T-cell (primary cell): ENCODE measurements at regions not wholly inside any gene's neighbourhood (a gene's known extent, or its start where the extent isn't known, plus 50 kb on each side); places are given as distances from the start of the nearest gene placed in this dataset.

ENCODE experiments used
- ATAC-seq, 4 experiments: fragments of 200-7000 bp in 3 of 4; fragments of 150-1000 bp in 1 of 4; cut with Tn5 transposase; replicated peaks in 1 of 4; 1 replicate in 3 of 4; 2 replicates in 1 of 4; pipeline ENCODE4 v1.10.0; 2021; ENCODE audit warnings: moderate library complexity in 3 of 4, mild to moderate bottlenecking in 2 of 4, moderate number of reproducible peaks in 1 of 4
- CTCF ChIA-PET, 2 donors: fragments of 300-600 bp; sonication (Branson Sonifier 250); formaldehyde crosslinking; loops; one replicate each; lab custom pipeline; 2022; ENCODE audit warnings: antibody characterized with exemption in 2 of 2; lab: Charles Lee
- POLR2A ChIA-PET, 2 donors: fragments of 300-600 bp; sonication (Branson Sonifier 250); formaldehyde crosslinking; loops; one replicate each; lab custom pipeline; 2022; ENCODE audit warnings: antibody characterized with exemption in 2 of 2; lab: Charles Lee
- DNase-seq, 35 experiments: peaks; one replicate each; pipeline versions ENCODE4 v3.0.0 to v3.0.0-alpha.2; 2013 to 2023
- H3K27ac ChIP-seq: one replicate; pipeline ENCODE4 v1.5.1; 2013; ENCODE audit warnings: low read length
- H3K27me3 ChIP-seq, 2 experiments: replicated peaks in 1 of 2; 1 replicate in 1 of 2; 2 replicates in 1 of 2; pipeline versions ENCODE4 v1.6.1 to v1.7.0; 2013; ENCODE audit warnings: low read length in 1 of 2, mixed read lengths in 1 of 2; ENCODE audit not compliant: control insufficient read depth in 2 of 2, insufficient read depth in 2 of 2; ENCODE audit errors: extremely low read depth in 1 of 2
- H3K36me3 ChIP-seq, 2 donors: 1 replicate in 1 of 2; 2 replicates in 1 of 2; pipeline versions ENCODE4 v1.6.1 to v1.7.0; 2013; ENCODE audit warnings: low read length in 1 of 2; ENCODE audit not compliant: control insufficient read depth in 2 of 2, insufficient read depth in 1 of 2; ENCODE audit errors: extremely low read depth in 1 of 2
- H3K4me1 ChIP-seq, 2 experiments: 1 replicate in 1 of 2; 2 replicates in 1 of 2; pipeline versions ENCODE4 v1.6.1 to v1.7.0; 2013; ENCODE audit warnings: low read length in 2 of 2, mixed read lengths in 1 of 2; ENCODE audit not compliant: insufficient read depth in 2 of 2, control insufficient read depth in 1 of 2; ENCODE audit errors: extremely low read depth in 1 of 2
- H3K4me3 ChIP-seq, 2 donors: 1 replicate in 1 of 2; 2 replicates in 1 of 2; pipeline versions ENCODE4 v1.5.1 to v1.7.0; 2013; ENCODE audit warnings: mild to moderate bottlenecking in 2 of 2, low read length in 1 of 2, moderate library complexity in 1 of 2; ENCODE audit not compliant: control insufficient read depth in 1 of 2; ENCODE audit errors: extremely low read depth in 1 of 2
- H3K9me3 ChIP-seq: 2 replicates; pipeline ENCODE4 v1.7.0; 2013
- H3K27ac Mint-ChIP-seq, 2 donors: one replicate each; pipeline ENCODE4 v1.8.0; 2020 to 2021; ENCODE audit warnings: mild to moderate bottlenecking in 2 of 2, mixed read lengths in 2 of 2
- H3K27me3 Mint-ChIP-seq, 2 donors: one replicate each; pipeline ENCODE4 v1.8.0; 2021 to 2022; ENCODE audit warnings: mixed read lengths in 2 of 2
- H3K36me3 Mint-ChIP-seq: one replicate; pipeline ENCODE4 v1.8.0; 2021; ENCODE audit warnings: mixed read lengths
- H3K4me1 Mint-ChIP-seq, 3 donors: one replicate each; pipeline ENCODE4 v1.8.0; 2020 to 2022; ENCODE audit warnings: mixed read lengths in 3 of 3, mild to moderate bottlenecking in 1 of 3
- H3K4me3 Mint-ChIP-seq, 3 donors: one replicate each; pipeline ENCODE4 v1.8.0; 2020 to 2022; ENCODE audit warnings: mild to moderate bottlenecking in 3 of 3, mixed read lengths in 3 of 3, moderate library complexity in 3 of 3
- H3K9me3 Mint-ChIP-seq, 3 donors: one replicate each; pipeline ENCODE4 v1.8.0; 2020 to 2022; ENCODE audit warnings: mixed read lengths in 3 of 3
- WGBS: methylation state at CpG from one replicate; pipeline ENCODE4 v1.1.5; 2013; ENCODE audit warnings: missing lambda C conversion rate; ENCODE audit not compliant: insufficient coverage; 5-methylcytosine and 5-hydroxymethylcytosine counted together

DNA sequence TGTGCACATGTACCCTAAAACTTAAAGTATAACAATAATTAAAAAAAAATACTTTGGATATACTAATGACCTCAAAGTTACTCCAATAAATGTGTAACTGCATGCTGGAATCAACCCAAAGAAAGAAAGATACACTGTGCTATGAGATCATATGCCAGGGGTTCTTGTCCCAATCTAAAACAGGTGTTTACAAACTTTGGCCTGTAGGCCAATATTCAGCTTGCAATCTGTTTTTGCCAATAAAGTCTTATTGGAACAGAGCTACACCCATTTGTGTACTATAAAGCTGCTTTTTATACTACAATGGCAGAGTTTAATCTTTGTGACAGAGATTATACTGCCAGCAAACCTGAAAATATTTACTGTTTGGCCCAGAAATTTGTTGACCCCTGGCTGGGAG, 138.8 kb upstream of the AFF2 start:
- no peak overlapping the region for H3K4me3 ChIP-seq
- H3K9me3 ChIP-seq: no peaks in the 10 kb centered on the region
- Mint-ChIP-seq H3K36me3 (no peaks in the 10 kb centered on the region), H3K4me3 (no peak overlapping the region), H3K27ac (no peak overlapping the region), H3K9me3 (peaks cover 0 to 7% (median 0%) of the 10 kb centered on the region in 3 donors), H3K4me1 (no peaks in the 10 kb centered on the region), H3K27me3 (peaks cover 0 to 18% of the 10 kb centered on the region in 2 donors)
- POLR2A ChIA-PET: no interaction called here
- no peak overlapping the region for H3K27ac ChIP-seq
- H3K36me3 ChIP-seq: no peaks in the 10 kb centered on the region
- DNase-seq (no peak), ATAC-seq (no peak)
- no peaks in the 10 kb centered on the region for H3K4me1 ChIP-seq
- H3K27me3 ChIP-seq: no peaks in the 10 kb centered on the region
- CTCF ChIA-PET: no interaction called here

DNA sequence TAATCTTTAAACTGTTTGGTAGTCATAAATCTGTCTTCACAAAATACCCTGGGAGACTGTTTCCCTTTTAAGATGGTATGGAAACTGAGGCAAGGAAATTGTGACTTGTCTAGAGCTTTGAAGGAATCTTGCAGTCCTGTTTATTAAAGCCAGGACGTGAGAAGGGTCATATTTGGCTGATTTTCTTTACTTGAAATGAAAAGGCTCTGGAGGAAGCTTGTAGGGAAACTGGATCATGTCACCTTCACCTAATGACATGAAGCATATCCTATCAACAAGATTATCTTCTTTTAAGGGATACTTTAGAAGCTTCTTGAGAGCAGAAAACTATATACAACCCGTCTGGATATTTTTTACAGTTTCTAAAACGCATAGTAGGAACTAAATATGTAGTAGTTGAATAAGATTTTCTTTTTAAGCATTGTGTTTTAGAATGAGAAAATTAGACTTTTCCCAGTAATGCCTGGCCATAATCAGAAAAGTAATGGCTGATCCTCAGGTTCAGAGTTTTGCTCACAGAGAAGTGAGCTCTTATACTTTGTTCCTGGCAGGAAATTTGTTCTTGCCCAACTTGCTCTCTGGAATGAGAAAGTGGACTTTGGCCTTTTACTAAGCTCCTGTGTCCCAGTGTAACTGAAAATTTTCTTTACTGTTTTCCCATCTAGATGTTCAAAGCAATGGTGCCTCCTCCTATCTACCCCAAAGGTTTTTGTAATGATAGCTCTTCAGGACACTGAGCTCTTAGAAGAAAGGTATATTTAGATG, 136.8 kb upstream of the AFF2 start:
- POLR2A ChIA-PET: no interaction called here

DNA sequence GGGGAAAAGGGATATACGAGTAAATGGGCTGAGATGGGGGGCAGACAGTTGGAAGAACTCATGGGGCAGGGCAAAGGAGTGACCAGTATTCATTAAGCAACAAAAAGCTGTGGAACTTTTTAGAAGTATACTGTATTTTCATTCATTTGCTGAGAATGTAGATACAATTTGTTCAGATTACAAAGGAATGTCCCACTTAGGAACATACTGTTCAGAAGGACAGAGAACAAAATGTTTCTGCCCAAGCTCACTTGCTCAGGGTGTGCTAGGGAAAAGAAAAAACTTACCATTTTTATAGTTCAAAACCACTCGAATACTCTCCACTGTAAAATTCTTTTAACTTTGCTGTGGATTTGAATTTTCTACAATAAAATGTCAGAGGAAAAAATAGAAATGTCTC, 135.2 kb upstream of the AFF2 start:
- Mint-ChIP-seq H3K4me1 (no peaks in the 10 kb centered on the region), H3K27ac (no peak overlapping the region), H3K4me3 (no peak overlapping the region), H3K36me3 (no peaks in the 10 kb centered on the region), H3K9me3 (no peaks in the 10 kb centered on the region), H3K27me3 (peaks cover 0 to 15% of the 10 kb centered on the region in 2 donors)
- no peaks in the 10 kb centered on the region for H3K9me3 ChIP-seq
- no peaks in the 10 kb centered on the region for H3K4me1 ChIP-seq
- POLR2A ChIA-PET: no interaction called here
- DNase-seq (no peak), ATAC-seq (no peak)
- H3K27me3 ChIP-seq: no peaks in the 10 kb centered on the region
- no peak overlapping the region for H3K27ac ChIP-seq
- WGBS: no CpG with 5 or more reads among the region's 2 CpGs
- H3K4me3 ChIP-seq: no peak overlapping the region
- CTCF ChIA-PET: no interaction called here
- H3K36me3 ChIP-seq: no peaks in the 10 kb centered on the region

More for the DNA sequence above, 136.8 kb upstream of the AFF2 start:
- Histone ChIP-seq H3K27me3 (no peaks in the 10 kb centered on the region), H3K4me3 (no peak overlapping the region), H3K27ac (no peak overlapping the region), H3K9me3 (no peaks in the 10 kb centered on the region), H3K4me1 (no peaks in the 10 kb centered on the region), H3K36me3 (no peaks in the 10 kb centered on the region)
- CTCF ChIA-PET: no interaction called here
- Mint-ChIP-seq H3K4me1 (no peaks in the 10 kb centered on the region), H3K4me3 (no peak overlapping the region), H3K27me3 (peaks cover 0 to 18% of the 10 kb centered on the region in 2 donors), H3K36me3 (no peaks in the 10 kb centered on the region), H3K9me3 (no peaks in the 10 kb centered on the region), H3K27ac (no peak overlapping the region)
- no CpG with 5 or more reads among the region's 3 CpGs for WGBS
- DNase-seq (no peak), ATAC-seq (no peak)

DNA sequence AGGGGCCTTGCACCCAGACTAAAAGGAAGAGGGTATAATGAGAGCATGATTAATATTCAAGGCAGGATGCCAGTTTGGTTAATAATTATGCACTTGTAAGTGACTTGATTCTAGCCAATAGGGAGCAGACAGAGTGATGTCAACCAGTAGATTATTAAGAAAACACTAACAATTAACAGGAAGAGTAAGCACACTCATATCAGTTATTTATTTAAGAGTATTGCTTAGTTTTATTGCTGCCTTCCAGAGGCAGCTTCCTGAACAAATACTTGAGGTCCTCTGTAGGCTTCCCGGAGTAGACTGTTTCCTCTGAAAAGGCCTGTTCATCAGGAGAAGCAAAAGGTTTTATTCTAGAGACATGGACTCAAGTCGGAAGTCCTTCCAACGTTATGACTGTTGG, 129.1 kb upstream of the AFF2 start:
- Histone ChIP-seq H3K36me3 (no peaks in the 10 kb centered on the region), H3K27ac (no peak overlapping the region), H3K4me3 (no peak overlapping the region), H3K27me3 (no peaks in the 10 kb centered on the region), H3K9me3 (no peaks in the 10 kb centered on the region), H3K4me1 (no peaks in the 10 kb centered on the region)
- Mint-ChIP-seq H3K36me3 (no peaks in the 10 kb centered on the region), H3K4me1 (peaks cover 0 to 3% (median 0%) of the 10 kb centered on the region in 3 donors), H3K4me3 (no peak overlapping the region), H3K27me3 (no peaks in the 10 kb centered on the region), H3K9me3 (peaks cover 2 to 7% (median 3%) of the 10 kb centered on the region in 3 donors), H3K27ac (no peak overlapping the region)
- ATAC-seq (no peak), DNase-seq (no peak)
- ChIA-PET POLR2A (no interaction called here), CTCF (no interaction called here)
- WGBS: no CpG with 5 or more reads among the region's 3 CpGs

DNA sequence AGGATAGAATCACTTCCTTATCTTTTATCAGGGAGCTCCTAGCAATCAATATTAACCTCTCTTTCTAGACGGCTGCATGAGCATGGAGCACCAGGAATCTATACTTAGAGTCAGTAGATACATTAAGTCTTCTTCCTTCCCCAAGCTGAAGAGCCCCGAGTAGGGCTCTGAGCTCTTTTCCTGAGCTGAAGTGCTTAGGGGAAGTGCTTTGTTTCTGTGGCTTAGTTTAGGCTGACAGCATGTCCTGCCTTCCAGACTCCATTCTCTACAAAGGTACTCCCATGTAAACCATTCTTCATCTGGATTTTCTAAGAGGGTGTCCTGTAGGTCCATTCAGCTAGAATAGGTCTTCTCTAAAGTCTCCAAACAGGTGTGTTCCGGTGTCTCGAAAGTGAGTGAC, 127.5 kb upstream of the AFF2 start:
- no CpG with 5 or more reads among the region's 4 CpGs for WGBS
- H3K36me3 Mint-ChIP-seq: no peaks in the 10 kb centered on the region

DNA sequence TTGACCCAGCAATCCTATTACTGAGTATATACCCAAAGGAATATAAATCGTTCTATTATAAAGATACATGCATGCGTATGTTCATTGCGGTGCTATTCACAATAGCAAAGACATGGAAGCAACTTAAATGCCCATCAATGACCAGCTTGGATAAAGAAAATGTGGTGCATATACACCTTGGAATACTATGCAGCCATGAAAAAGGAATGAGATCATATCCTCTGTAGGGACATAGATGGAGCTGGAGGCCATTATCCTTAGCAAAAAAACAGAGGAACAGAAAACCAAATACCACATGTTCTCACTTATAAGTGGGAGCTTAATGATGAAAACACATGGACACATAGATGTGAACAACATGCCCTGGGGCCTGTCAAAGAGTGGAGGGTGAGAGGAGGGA, 124.1 kb upstream of the AFF2 start:
- CTCF ChIA-PET: no interaction called here
- no peak for DNase-seq
- Mint-ChIP-seq H3K4me3 (no peak overlapping the region), H3K27ac (no peak overlapping the region), H3K4me1 (peaks cover 18 to 24% (median 19%) of the 10 kb centered on the region in 3 donors), H3K36me3 (no peaks in the 10 kb centered on the region), H3K27me3 (no peaks in the 10 kb centered on the region), H3K9me3 (peaks cover 3 to 9% (median 3%) of the 10 kb centered on the region in 3 donors)
- no peak overlapping the region for H3K4me3 ChIP-seq
- no peak for ATAC-seq
- H3K4me1 ChIP-seq: peaks cover 2 to 12% of the 10 kb centered on the region in 2 experiments
- no peaks in the 10 kb centered on the region for H3K9me3 ChIP-seq
- no peaks in the 10 kb centered on the region for H3K36me3 ChIP-seq
- no peak overlapping the region for H3K27ac ChIP-seq
- WGBS: no CpG with 5 or more reads among the region's 3 CpGs
- H3K27me3 ChIP-seq: no peaks in the 10 kb centered on the region
- POLR2A ChIA-PET: no interaction called here

More for the DNA sequence above, 127.5 kb upstream of the AFF2 start:
- no peaks in the 10 kb centered on the region for H3K36me3 ChIP-seq
- ChIA-PET CTCF (interaction anchor here in 1 of 2 donors (0.6 kb wide), 1 partner anchor 11 kb away, joined by 7 read pairs; no protein-coding TSS in a partner anchor), POLR2A (no interaction called here)
- no peak overlapping the region for H3K27ac Mint-ChIP-seq
- H3K9me3 Mint-ChIP-seq: peaks cover 3 to 9% (median 3%) of the 10 kb centered on the region in 3 donors
- no peaks in the 10 kb centered on the region for H3K9me3 ChIP-seq
- DNase-seq (no peak), ATAC-seq (no peak)
- peaks cover 0 to 3% (median 0%) of the 10 kb centered on the region in 3 donors for H3K4me1 Mint-ChIP-seq
- H3K27me3 Mint-ChIP-seq: no peaks in the 10 kb centered on the region
- H3K27ac ChIP-seq: no peak overlapping the region
- no peaks in the 10 kb centered on the region for H3K27me3 ChIP-seq
- H3K4me1 ChIP-seq: no peaks in the 10 kb centered on the region
- no peak overlapping the region for H3K4me3 Mint-ChIP-seq
- H3K4me3 ChIP-seq: no peak overlapping the region
